Activated CD4-positive, alpha-beta T cell treated with anti-CD3 and anti-CD28 coated beads for 1 hour (primary cell): ENCODE measurements at regions not wholly inside any gene's neighbourhood (a gene's known extent, or its start where the extent isn't known, plus 50 kb on each side); places are given as distances from the start of the nearest gene placed in this dataset.

ENCODE experiments used
- DNase-seq: peaks from one replicate; pipeline ENCODE4 v3.0.0-alpha.2; 2020

GRCh38 chr2:168340931-168341330 is 93.5 kb upstream of the STK39 start:
- no peak for DNase-seq

GRCh38 chr2:168343586-168343985 is 96.2 kb upstream of the STK39 start:
- DNase-seq = no peak

- no peak for DNase-seq
These were observed 97.3 kb upstream of the STK39 start for GRCh38 chr2:168344706-168345105.

- DNase-seq = no peak
These were observed 98.2 kb upstream of the STK39 start for GRCh38 chr2:168345601-168346000.

GRCh38 chr2:168346725-168347477 is 99.5 kb upstream of the STK39 start:
- peak; percentile 48 for DNase-seq

- no peak for DNase-seq
These were observed 100.7 kb upstream of the STK39 start for GRCh38 chr2:168348076-168348475.

GRCh38 chr2:168350380-168350779 is 103.0 kb upstream of the STK39 start:
- DNase-seq = no peak

- no peak for DNase-seq
These were observed 102.8 kb upstream of the CERS6 start for GRCh38 chr2:168353251-168353650.

GRCh38 chr2:168354499-168354898 is 101.6 kb upstream of the CERS6 start:
- DNase-seq = no peak

- DNase-seq = no peak
These were observed 101.0 kb upstream of the CERS6 start for GRCh38 chr2:168355121-168355520.

GRCh38 chr2:168355779-168356476 is 100.1 kb upstream of the CERS6 start:
- DNase-seq = no peak

- no peak for DNase-seq
These were observed 99.6 kb upstream of the CERS6 start for GRCh38 chr2:168356477-168356835.

- no peak for DNase-seq
These were observed 98.1 kb upstream of the CERS6 start for GRCh38 chr2:168357797-168358472.

GRCh38 chr2:168359082-168359481 is 97.0 kb upstream of the CERS6 start:
- DNase-seq = no peak

- no peak for DNase-seq
These were observed 92.6 kb upstream of the CERS6 start for GRCh38 chr2:168363347-168364092.

GRCh38 chr2:168365094-168365621 is 90.9 kb upstream of the CERS6 start:
- no peak for DNase-seq

- no peak for DNase-seq
These were observed 87.0 kb upstream of the CERS6 start for GRCh38 chr2:168369031-168369430.

GRCh38 chr2:168371273-168372019 is 84.6 kb upstream of the CERS6 start:
- DNase-seq = no peak

GRCh38 chr2:168373468-168373867 is 82.6 kb upstream of the CERS6 start:
- DNase-seq = no peak

- DNase-seq = no peak
These were observed 80.8 kb upstream of the CERS6 start for GRCh38 chr2:168375195-168375798.

GRCh38 chr2:168378960-168379669 is 77.0 kb upstream of the CERS6 start:
- no peak for DNase-seq
